ENCODE measurements at regions not wholly inside any gene's neighbourhood (a gene's known extent, or its start where the extent isn't known, plus 50 kb on each side); places are given as distances from the start of the nearest gene placed in this dataset.
"Not testable (repeated sequence)": the region's sequence is repeated elsewhere in the genome, so short reads cannot be mapped to it uniquely, and the experiment has no call there.

GRCh38 chr1:196088541-196088940 is 519.7 kb downstream of the KCNT2 start:
- no peak for DNase-seq (ENCODE audit: low spot score)

- DNase-seq (ENCODE audit: low spot score), result no peak
Measured at GRCh38 chr1:196078691-196079090, 529.5 kb downstream of the KCNT2 start.

GRCh38 chr1:196075621-196076020 is 532.6 kb downstream of the KCNT2 start:
- DNase-seq (ENCODE audit: low spot score), result no peak

- no peak for DNase-seq (ENCODE audit: low spot score)
Measured at GRCh38 chr1:196074182-196074581, 534.1 kb downstream of the KCNT2 start.

GRCh38 chr1:196071447-196071846 is 536.8 kb downstream of the KCNT2 start:
- no peak for DNase-seq (ENCODE audit: low spot score)

GRCh38 chr1:196070940-196071339 is 537.3 kb downstream of the KCNT2 start:
- DNase-seq (ENCODE audit: low spot score), result no peak

GRCh38 chr1:196063952-196064351 is 544.3 kb downstream of the KCNT2 start:
- DNase-seq (ENCODE audit: low spot score), result no peak

- DNase-seq (ENCODE audit: low spot score), result no peak
Measured at GRCh38 chr1:196063294-196063693, 544.9 kb downstream of the KCNT2 start.

- no peak for DNase-seq (ENCODE audit: low spot score)
Measured at GRCh38 chr1:196060539-196060938, 547.7 kb downstream of the KCNT2 start.

GRCh38 chr1:196059210-196059609 is 549.0 kb downstream of the KCNT2 start:
- no peak for DNase-seq (ENCODE audit: low spot score)

GRCh38 chr1:196056966-196057365 is 551.3 kb downstream of the KCNT2 start:
- DNase-seq (ENCODE audit: low spot score), result no peak

GRCh38 chr1:196049407-196049806 is 558.8 kb downstream of the KCNT2 start:
- DNase-seq (ENCODE audit: low spot score), result no peak

GRCh38 chr1:196043268-196043667 is 565.0 kb downstream of the KCNT2 start:
- DNase-seq (ENCODE audit: low spot score), result no peak

GRCh38 chr1:196034080-196034706 is 574.0 kb downstream of the KCNT2 start:
- no peak for DNase-seq (ENCODE audit: low spot score)

GRCh38 chr1:196031387-196031786 is 576.9 kb downstream of the KCNT2 start:
- not testable (repeated sequence) for DNase-seq (ENCODE audit: low spot score)

- DNase-seq (ENCODE audit: low spot score), result no peak
Measured at GRCh38 chr1:196030455-196030854, 577.8 kb downstream of the KCNT2 start.

- DNase-seq (ENCODE audit: low spot score), result no peak
Measured at GRCh38 chr1:196029410-196029809, 578.8 kb downstream of the KCNT2 start.

- no peak for DNase-seq (ENCODE audit: low spot score)
Measured at GRCh38 chr1:196027127-196027526, 581.1 kb downstream of the KCNT2 start.

- not testable (repeated sequence) for DNase-seq (ENCODE audit: low spot score)
Measured at GRCh38 chr1:196021174-196021573, 587.1 kb downstream of the KCNT2 start.

- no peak for DNase-seq (ENCODE audit: low spot score)
Measured at GRCh38 chr1:196009362-196009761, 598.9 kb downstream of the KCNT2 start.

- no peak for DNase-seq (ENCODE audit: low spot score)
Measured at GRCh38 chr1:196007763-196008162, 600.5 kb downstream of the KCNT2 start.

GRCh38 chr1:196005426-196005825 is 602.8 kb downstream of the KCNT2 start:
- DNase-seq (ENCODE audit: low spot score), result no peak

GRCh38 chr1:196004388-196004787 is 603.9 kb downstream of the KCNT2 start:
- not testable (repeated sequence) for DNase-seq (ENCODE audit: low spot score)

- DNase-seq (ENCODE audit: low spot score), result no peak
Measured at GRCh38 chr1:196002906-196003305, 605.3 kb downstream of the KCNT2 start.
